Fibroblast of skin of right biceps (primary cell): ENCODE measurements at regions not wholly inside any gene's neighbourhood (a gene's known extent, or its start where the extent isn't known, plus 50 kb on each side); places are given as distances from the start of the nearest gene placed in this dataset.
A peak's percentile ranks its signal among the peaks of the same experiment; 100 is the strongest.

Experiments
- DNase-seq: peaks from one replicate; pipeline ENCODE4 v3.0.0-alpha.2; 2013

DNA sequence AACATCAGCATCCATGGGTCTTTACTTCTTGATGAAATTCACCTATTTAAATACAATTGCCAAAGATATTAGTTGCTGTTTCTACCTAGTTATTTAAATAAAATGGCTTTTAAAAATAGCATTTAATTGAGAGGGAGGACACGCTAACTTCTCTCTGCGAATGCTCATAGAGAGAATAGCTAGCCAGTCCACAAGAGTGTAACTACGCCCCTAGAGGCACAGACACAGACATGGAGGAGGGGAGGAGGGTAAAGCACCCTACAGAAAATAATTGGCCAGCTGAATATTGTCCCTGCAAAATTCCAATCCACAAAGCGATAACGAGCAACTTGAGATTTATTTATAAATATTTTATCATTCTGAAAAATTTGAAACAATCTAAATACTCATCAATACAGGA lies 97.0 kb upstream of the PAPOLG start:
- DNase-seq = no peak

DNA sequence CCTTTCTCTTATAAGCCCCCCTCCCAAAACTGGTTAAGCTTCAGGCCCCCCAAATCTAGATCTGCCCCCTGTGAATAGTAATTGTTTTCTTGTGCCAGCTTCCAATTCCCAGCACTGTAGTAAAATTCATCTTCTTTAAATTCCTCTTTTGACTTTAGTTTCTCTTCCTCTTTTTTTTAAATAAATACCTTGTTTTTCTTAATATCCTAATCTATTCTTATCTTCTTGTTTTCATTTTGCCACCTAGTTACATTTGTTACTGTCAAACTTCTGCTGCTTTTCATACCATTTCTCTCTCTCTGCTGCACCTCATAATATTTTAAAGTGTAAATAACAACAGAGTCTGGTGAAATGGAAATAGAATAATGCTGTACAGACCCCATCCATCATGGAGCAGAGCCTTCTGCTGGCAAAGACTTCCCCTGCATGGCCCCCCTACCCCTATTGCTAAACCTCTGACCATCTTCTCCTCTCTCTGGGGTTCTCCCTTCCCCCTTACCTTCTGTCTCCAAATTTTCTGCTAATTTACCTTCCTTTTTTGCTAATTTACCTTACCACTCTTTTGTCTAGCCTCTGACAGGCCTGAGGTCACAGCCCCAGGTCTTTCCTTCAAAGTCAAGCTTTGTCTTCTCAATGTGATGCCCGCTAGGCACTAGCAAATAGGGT lies 94.9 kb upstream of the PAPOLG start:
- no peak for DNase-seq

DNA sequence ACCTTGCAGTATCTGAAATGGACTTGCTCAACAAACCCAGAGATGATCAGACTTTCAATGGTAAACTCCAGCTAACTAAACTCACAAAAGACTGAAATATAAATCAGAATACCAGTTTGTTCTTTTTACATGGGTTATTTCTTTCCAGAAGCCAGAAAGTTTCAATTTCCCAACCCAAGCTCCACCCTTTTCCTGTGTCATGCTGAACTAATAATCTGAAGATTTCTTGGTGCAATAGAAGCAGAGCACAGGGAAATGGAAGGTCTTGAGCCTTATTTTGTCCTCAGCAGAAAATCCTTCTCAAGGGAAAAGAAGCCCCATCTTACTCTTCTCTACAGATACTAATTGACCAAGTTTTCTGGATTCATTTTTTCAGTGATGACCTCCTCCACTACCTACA lies 93.3 kb upstream of the PAPOLG start:
- DNase-seq = no peak

DNA sequence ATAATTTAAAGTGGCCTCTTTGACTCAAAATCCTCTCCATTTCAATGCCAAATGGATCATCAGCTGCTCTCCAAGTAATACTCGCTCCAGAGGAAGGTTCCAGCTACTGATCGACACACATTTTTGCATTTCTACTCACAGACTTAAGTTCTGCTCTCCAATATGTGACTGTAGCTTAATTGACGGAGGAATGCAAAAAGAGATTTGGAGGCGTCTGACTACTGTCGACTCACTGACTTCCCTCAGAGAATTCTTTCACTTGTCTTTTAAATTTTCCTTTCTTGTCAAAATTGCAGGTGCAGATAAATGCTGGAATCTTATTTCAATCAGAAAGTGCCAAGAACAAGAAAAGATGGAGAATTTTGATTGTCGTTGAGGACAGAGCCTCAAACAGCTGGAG lies 84.1 kb upstream of the PAPOLG start:
- DNase-seq = no peak

DNA sequence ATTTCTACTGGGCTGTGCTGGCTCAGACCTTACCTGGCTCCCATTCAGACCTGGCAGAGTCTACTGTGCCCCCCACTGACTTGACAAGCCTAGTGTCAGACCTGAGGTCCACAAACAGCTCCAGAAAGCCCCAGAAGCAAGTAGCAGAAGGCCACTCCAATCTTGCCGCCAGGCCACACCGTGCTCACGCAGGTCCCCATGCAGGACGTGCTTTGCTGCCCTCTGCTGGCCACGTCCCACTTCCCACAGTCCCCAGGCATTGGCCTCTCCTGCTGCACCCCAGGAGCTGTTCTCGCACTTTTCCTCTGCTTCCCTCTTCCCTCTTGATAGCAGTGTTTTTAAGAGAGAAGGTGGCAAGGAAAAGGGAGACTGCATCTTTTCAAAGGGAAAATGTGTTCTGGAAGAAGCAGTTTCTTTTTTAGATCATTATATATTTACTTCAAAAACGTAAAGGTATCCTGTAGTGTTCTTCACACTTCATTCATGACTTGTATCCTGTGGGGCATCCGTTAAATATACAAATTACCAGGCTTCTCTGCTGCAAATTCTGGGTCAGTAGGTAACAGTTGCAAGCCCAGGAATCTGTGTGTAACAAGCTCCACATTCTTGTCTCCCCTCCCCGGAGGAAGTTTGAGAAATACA lies 81.4 kb upstream of the PAPOLG start:
- peak; percentile 65 for DNase-seq

DNA sequence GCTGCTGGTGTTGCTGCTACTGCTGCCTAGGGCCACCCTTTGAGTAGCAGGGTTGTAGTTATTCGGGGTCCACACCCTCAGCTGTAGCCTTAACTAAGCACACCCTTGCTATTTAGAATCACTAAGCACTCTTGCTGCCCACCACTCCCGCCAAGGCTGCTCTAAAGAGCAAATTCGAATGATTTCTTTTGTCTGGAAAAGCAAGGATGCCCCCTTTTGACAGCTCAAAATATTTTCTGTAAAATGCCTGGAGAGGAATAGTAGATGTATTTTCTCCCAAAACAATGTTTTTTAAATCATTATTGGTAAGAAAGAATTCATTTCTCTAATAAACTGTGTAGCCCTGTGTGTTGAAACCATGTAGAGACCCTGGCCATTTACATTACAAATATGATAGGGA lies 80.8 kb upstream of the PAPOLG start:
- DNase-seq = no peak

DNA sequence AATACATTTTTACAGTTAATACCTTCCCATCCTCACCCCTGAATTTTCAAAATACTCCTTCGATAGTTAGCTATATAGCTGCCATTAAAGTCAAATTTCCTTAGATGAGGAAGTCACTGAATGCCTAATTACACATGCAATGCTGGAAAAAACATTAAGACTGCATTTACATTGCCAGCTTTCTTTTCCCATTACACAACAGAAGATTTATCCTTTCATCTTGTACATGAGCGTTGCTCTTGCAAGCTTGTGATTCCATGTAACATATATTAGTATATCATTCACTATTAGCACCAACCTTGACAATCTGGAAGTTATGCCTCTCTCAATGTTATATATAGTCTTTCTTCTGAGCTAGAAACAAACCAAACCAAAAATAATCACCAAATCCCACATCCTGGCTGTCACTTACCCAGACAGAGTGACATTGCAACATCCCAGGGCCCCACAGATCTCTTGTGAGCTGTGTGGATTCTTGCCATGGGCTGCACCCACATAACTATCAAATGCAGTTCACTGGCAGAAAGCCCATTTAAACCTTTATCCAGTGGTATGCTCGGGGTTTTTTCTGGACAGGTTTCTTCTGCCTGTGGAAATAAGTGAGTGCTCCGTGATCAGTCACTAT lies 79.2 kb upstream of the PAPOLG start:
- no peak for DNase-seq

DNA sequence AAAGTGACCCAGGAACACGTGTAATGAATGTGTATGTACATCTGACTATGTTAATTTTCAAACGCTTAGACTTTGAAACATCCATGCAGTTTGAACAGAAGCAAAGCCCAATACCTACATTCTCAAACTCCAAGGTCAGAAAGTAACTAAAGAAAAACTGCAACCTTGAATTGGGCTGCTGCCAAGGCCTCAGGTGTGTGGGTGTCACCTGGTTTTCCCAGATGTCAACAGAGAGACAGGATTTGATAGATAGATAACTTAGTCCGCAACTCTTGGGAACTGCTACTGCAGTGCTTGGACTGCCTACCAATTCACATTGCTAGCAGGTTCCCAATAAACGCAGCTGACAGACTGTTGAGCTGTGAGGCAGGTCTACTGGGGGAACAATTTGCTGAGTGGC lies 78.7 kb upstream of the PAPOLG start:
- DNase-seq = no peak

DNA sequence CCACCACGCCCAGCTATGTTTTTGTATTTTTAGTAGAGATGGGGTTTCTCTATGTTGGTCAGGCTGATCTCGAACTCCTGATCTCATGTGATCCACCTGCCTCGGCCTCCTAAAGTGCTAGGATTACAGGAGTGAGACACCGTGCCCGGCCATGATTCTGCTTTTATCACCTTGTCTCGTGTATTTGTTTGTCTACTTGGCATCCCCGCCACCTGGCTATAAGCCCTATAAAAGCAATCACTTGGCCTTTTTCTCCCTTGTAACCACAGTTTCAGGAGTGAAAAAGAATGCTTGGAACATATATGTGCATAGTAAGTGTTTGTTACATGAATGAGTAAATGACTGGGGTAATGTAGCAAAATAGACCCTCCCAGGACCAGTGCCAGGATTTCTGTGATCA lies 77.5 kb upstream of the PAPOLG start:
- DNase-seq = no peak

DNA sequence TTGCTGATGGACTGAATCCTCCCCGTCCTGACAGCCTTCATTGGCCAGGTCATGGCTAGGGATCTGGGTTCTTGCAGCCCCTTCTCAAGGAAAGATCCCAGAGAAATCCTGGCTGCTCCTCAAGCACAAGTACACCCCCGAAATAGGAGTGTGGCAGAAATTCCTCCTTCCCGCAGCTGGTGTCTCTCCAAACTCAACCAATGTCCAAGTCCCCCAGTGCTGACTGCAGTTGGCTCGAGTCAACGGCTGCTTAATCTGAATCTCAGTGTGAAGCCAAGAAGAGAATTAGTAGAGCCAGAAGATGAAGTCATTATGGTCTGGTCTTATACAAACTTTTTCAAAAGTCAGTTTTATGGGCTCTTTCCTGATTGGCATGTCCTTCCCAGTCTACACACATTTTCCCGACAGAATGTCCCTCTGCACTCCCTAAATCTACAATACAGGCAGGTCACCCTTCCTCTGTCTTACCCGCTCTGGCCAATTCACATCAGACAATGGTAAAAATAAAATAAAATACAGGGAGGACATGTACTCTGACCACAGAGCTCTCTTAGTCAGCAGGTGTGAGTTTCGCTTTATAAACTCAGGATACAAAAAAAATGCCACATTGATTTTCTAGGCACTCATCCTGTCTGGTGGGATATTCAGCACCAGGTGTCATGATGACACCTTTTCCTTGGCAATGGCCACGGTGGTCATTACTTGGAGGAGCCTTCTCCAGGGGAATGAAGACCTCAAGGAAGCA lies 76.9 kb upstream of the PAPOLG start:
- no peak for DNase-seq

DNA sequence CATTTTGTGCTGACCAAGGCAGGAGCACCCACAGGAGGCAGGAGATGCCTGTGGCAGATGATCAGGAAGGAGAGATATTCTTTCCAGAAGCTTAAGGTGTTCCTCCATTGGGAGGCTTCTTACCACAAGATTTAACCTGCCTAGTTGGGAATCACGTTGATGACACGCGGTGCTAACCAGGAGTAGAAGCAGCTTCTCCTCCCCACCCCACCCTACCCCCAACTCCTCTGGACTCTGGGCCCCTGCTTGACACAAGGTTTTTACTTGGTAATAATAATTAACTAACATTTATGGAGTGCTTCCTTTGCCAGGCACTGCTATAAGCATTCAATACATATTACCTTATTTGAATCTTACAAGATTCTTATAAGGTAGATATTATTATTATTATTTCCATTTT lies 62.5 kb upstream of the PAPOLG start:
- DNase-seq = no peak

DNA sequence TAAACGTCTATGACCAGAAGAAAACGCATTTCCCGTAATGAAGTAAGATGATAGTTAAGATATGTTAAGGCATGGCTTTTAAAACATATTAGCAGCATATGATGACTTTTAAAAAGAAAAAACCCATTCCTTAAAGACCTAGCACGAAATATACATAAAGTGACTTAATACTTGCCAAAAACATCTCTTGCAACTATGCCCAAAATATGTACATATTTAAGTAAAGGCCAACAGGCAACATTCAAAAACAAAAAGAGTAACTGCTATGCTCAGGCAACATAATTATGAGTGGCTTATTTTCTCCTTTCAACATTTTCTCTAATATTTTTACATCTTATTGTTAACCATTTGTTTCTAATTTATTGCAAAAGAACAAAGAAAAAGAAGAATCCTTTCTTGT lies 60.3 kb upstream of the PAPOLG start:
- DNase-seq = no peak

DNA sequence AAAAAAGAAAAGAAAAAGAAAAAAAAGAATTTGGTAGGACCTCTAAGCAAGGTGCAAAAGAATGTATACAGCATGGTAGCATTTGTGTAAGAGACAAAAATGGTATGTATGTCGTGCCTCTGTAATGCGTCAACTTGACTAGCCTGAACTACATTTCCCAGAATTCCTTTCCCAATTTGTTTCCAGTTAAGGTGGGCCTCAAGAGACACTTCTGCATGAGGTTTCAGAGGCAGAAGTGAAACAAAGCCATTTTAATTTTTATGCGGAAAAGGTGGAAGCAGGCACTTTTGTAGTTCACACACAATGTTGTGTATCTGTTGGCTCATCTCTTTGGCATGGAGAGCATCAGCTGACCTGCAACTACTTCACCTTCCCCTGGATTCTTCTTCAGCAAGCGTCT lies 56.5 kb upstream of the PAPOLG start:
- no peak for DNase-seq

DNA sequence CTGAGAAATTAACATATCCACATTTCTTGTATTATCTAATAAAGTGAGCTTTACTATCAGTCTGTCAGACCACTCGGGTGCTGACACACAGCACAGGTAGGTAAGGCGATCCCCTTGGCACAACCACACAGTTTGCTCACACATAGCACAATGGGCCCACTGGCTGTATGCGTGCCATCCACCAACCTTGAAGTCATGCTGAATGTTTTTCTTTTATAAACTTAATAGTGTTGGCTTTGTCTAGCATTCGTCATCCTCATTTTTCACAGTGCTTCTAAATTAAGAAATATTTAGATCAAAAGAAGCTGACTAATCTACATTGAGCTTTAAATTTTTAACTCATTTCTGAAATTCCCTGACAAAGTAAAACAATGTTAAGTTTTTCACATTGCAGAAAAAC lies 50.0 kb upstream of the PAPOLG start:
- peak; percentile 9 for DNase-seq
